ENCODE measurements at regions not wholly inside any gene's neighbourhood (a gene's known extent, or its start where the extent isn't known, plus 50 kb on each side); places are given as distances from the start of the nearest gene placed in this dataset.

DNA sequence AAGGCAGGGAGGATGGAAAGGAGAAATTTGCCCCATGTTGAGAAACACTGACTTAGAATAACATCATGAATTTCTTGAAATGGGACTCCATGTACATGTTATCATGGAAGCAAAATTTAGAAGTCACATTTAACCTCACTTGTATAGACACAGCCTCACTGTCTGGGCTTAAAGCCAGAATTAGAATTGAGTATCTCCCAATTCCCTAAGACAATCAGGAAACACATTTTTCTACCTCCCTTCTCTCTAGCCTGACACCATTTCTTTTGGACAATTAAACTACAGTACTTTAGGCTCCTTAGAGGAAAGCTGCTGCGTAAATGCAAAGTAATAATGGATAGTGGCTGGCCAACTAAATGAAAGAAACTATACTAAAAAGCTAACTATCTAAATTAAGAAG lies 795.5 kb downstream of the C12orf50 start:
- Histone ChIP-seq H3K4me1 (no peaks in the 10 kb centered on the region), H3K27ac (no peak overlapping the region), H3K9me3 (no peaks in the 10 kb centered on the region), H3K36me3 (no peaks in the 10 kb centered on the region), H3K4me3 (no peak overlapping the region), H3K27me3 (no peaks in the 10 kb centered on the region)
- DNase-seq (no peak), ATAC-seq (ENCODE audit: low FRiP score in 2 of 2) (no peak)
- no peak for TF ChIP-seq EP300 (IDR thresholded peaks at IDR 0.05)
- no peak for TF ChIP-seq POLR2A (IDR thresholded peaks at IDR 0.05)
- TF ChIP-seq POLR2AphosphoS5 (IDR thresholded peaks at IDR 0.05) = no peak
- TF ChIP-seq CTCF (IDR thresholded peaks at IDR 0.05) = no peak
- WGBS, 2 donors = 78 to 86% methylated on average over 1 of the region's 1 CpG

GRCh38 chr12:87231818-87232217 lies 797.4 kb downstream of the C12orf50 start:
- 71 to 76% methylated on average over 1 of the region's 1 CpG for WGBS, 2 donors
- Histone ChIP-seq H3K9me3 (no peaks in the 10 kb centered on the region), H3K27ac (no peak overlapping the region), H3K4me1 (no peaks in the 10 kb centered on the region), H3K4me3 (no peak overlapping the region), H3K27me3 (no peaks in the 10 kb centered on the region), H3K36me3 (no peaks in the 10 kb centered on the region)
- TF ChIP-seq POLR2AphosphoS5 (IDR thresholded peaks at IDR 0.05) (no peak), EP300 (IDR thresholded peaks at IDR 0.05) (no peak), CTCF (IDR thresholded peaks at IDR 0.05) (no peak), POLR2A (IDR thresholded peaks at IDR 0.05) (no peak)
- ATAC-seq (ENCODE audit: low FRiP score in 2 of 2) (no peak), DNase-seq (no peak)

DNA sequence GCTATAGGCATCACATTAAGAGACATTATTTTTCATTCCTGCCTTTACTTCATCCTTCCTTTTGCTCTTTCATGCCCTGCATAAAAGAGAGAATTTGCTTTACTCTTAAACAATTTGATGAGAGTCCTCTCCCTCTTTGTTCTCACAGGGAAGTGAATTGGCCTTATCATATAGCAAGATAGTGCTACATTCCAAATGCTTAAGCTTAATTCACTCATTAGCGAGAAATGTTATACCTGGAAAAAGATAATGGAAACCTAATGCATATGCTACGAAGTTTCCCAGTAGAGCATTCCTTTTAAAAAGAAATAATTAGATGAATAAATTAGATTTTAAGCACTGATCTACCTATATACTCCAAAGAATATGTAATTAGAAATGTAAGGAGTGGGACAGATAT lies 798.8 kb downstream of the C12orf50 start:
- Histone ChIP-seq H3K4me1 (no peaks in the 10 kb centered on the region), H3K27me3 (no peaks in the 10 kb centered on the region), H3K36me3 (no peaks in the 10 kb centered on the region), H3K4me3 (no peak overlapping the region), H3K27ac (no peak overlapping the region), H3K9me3 (no peaks in the 10 kb centered on the region)
- TF ChIP-seq POLR2A (IDR thresholded peaks at IDR 0.05) = no peak
- TF ChIP-seq POLR2AphosphoS5 (IDR thresholded peaks at IDR 0.05) = no peak
- TF ChIP-seq EP300 (IDR thresholded peaks at IDR 0.05) = no peak
- TF ChIP-seq CTCF (IDR thresholded peaks at IDR 0.05) = no peak
- ATAC-seq (ENCODE audit: low FRiP score in 2 of 2) (no peak), DNase-seq (no peak)
- 72 to 85% methylated on average over 2 of the region's 2 CpGs for WGBS, 2 donors

DNA sequence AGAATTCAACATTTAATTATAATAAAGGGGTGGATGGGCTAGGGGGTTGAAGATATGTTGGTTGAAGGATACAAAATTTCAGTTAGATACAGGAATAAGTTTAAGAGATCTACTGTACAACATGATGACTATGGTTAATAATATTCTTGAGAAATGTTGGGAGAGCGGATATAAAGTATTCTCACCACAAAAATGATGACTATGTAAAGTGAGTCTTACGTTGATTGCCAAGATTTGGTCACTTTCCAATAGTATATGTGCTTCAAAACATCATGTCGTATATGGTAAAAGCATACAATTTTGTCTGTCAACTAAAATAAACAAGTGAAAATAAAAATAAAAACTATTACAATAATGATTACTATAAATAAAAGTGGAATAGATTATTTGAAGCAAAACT lies 802.0 kb downstream of the C12orf50 start:
- Histone ChIP-seq H3K36me3 (no peaks in the 10 kb centered on the region), H3K27ac (no peak overlapping the region), H3K27me3 (no peaks in the 10 kb centered on the region), H3K4me1 (no peaks in the 10 kb centered on the region), H3K9me3 (no peaks in the 10 kb centered on the region), H3K4me3 (no peak overlapping the region)
- 76 to 81% methylated on average over 3 of the region's 3 CpGs for WGBS, 2 donors
- no peak for DNase-seq
- TF ChIP-seq CTCF (IDR thresholded peaks at IDR 0.05) = no peak
- no peak for TF ChIP-seq EP300 (IDR thresholded peaks at IDR 0.05)
- TF ChIP-seq POLR2AphosphoS5 (IDR thresholded peaks at IDR 0.05) = no peak
- no peak for TF ChIP-seq POLR2A (IDR thresholded peaks at IDR 0.05)
- ATAC-seq (ENCODE audit: low FRiP score in 2 of 2) = no peak

- Histone ChIP-seq H3K36me3 (no peaks in the 10 kb centered on the region), H3K4me3 (no peak overlapping the region), H3K4me1 (no peaks in the 10 kb centered on the region), H3K9me3 (no peaks in the 10 kb centered on the region), H3K27ac (no peak overlapping the region), H3K27me3 (no peaks in the 10 kb centered on the region)
- no peak for DNase-seq
- ATAC-seq (ENCODE audit: low FRiP score in 2 of 2) = no peak
- TF ChIP-seq POLR2AphosphoS5 (IDR thresholded peaks at IDR 0.05) (no peak), EP300 (IDR thresholded peaks at IDR 0.05) (no peak), CTCF (IDR thresholded peaks at IDR 0.05) (no peak), POLR2A (IDR thresholded peaks at IDR 0.05) (no peak)
Measured at GRCh38 chr12:87217491-87217890, 811.7 kb downstream of the C12orf50 start.

Measured in upper lobe of left lung (tissue), 6 donors.